Gastroesophageal sphincter (tissue), 3 donors: ENCODE measurements at regions not wholly inside any gene's neighbourhood (a gene's known extent, or its start where the extent isn't known, plus 50 kb on each side); places are given as distances from the start of the nearest gene placed in this dataset.

Source experiments
- CTCF ChIP-seq, 4 experiments: fragments of 200-600 bp in 2 of 4; fragments of 450-650 bp in 2 of 4; sonication (generic) in 1 of 4; IDR thresholded peaks; one replicate each; pipeline ENCODE4 v1.5.1; 2017 to 2019; ENCODE audit warnings: antibody characterized with exemption in 4 of 4, mild to moderate bottlenecking in 2 of 4, moderate library complexity in 2 of 4
- EP300 ChIP-seq: sonication (generic); formaldehyde crosslinking; IDR thresholded peaks from one replicate; pipeline ENCODE4 v1.6.1; 2017; ENCODE audit warnings: antibody characterized with exemption, mild to moderate bottlenecking
- POLR2A ChIP-seq, 2 donors: fragments of 450-650 bp; IDR thresholded peaks; one replicate each; pipeline ENCODE4 v1.6.1; 2017; ENCODE audit warnings: antibody characterized with exemption in 2 of 2, mild to moderate bottlenecking in 2 of 2, moderate library complexity in 1 of 2

DNA sequence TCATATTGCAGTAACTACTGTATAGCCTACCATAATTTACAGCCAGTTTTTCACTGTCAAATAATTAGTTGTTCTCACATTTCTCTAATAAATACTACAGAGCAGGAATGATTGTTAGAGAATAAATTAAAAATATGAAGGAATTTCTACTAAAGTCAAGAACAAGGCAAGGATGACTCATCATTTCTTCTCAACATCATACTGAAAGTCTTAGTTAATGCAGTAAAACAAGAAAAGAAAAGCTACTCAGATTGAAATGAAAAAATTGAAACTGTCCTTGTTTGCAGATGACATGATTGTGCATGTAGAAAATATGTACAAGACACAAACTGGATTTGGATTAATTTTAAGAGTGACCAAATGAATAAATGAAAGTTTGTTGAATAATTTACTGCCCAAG, 608.2 kb downstream of the NSUN3 start:
- TF ChIP-seq CTCF (IDR thresholded peaks at IDR 0.05) (no peak), EP300 (no peak), POLR2A (IDR thresholded peaks at IDR 0.05) (no peak)
